CD4-positive, alpha-beta T cell (primary cell): ENCODE measurements at regions not wholly inside any gene's neighbourhood (a gene's known extent, or its start where the extent isn't known, plus 50 kb on each side); places are given as distances from the start of the nearest gene placed in this dataset.

ENCODE experiments used
- ATAC-seq: fragments of 200-7000 bp; cut with Tn5 transposase; one replicate; pipeline ENCODE4 v1.10.0; 2022; ENCODE audit warnings: mild to moderate bottlenecking; ENCODE audit not compliant: poor library complexity
- CTCF ChIA-PET: fragments of 350-600 bp; sonication (Branson Sonifier 250); formaldehyde crosslinking; loops from one replicate; lab custom pipeline; 2021; ENCODE audit warnings: antibody characterized with exemption, inconsistent platforms; lab: Charles Lee
- POLR2A ChIA-PET: fragments of 350-600 bp; sonication (Branson Sonifier 250); formaldehyde crosslinking; loops from one replicate; lab custom pipeline; 2021; ENCODE audit warnings: antibody characterized with exemption, inconsistent platforms; lab: Charles Lee
- DNase-seq, 14 experiments: peaks; one replicate each; pipeline ENCODE4 v3.0.0-alpha.2; 2013 to 2020; ENCODE audit warnings: mixed read lengths in 2 of 14
- H3K27ac ChIP-seq, 2 donors: one replicate each; pipeline versions ENCODE4 v1.5.1 to v1.7.0; 2013; ENCODE audit warnings: low read length in 2 of 2, low read depth in 1 of 2, mild to moderate bottlenecking in 1 of 2
- H3K27me3 ChIP-seq, 2 experiments: 1 replicate in 1 of 2; 2 replicates in 1 of 2; pipeline versions ENCODE4 v1.6.1 to v1.7.0; 2013; ENCODE audit warnings: low read length in 2 of 2, control low read depth in 1 of 2, mild to moderate bottlenecking in 1 of 2, moderate library complexity in 1 of 2; ENCODE audit not compliant: insufficient read depth in 2 of 2, control insufficient read depth in 1 of 2
- H3K36me3 ChIP-seq: one replicate; pipeline ENCODE4 v1.6.1; 2013; ENCODE audit warnings: low read length, control low read depth; ENCODE audit not compliant: insufficient read depth
- H3K4me1 ChIP-seq: one replicate; pipeline ENCODE4 v1.6.1; 2013; ENCODE audit warnings: low read length, control low read depth; ENCODE audit not compliant: insufficient read depth
- H3K4me3 ChIP-seq: one replicate; pipeline ENCODE4 v1.5.1; 2013; ENCODE audit warnings: mild to moderate bottlenecking, low read length, moderate library complexity
- H3K9me3 ChIP-seq, 2 experiments: 1 replicate in 1 of 2; 2 replicates in 1 of 2; pipeline versions ENCODE4 v1.6.1 to v1.7.0; 2013; ENCODE audit warnings: low read length in 2 of 2, mild to moderate bottlenecking in 2 of 2, control low read depth in 1 of 2, moderate library complexity in 1 of 2; ENCODE audit not compliant: control insufficient read depth in 1 of 2, insufficient read depth in 1 of 2
- H3K27ac Mint-ChIP-seq: one replicate; pipeline ENCODE4 v1.8.0; 2020; ENCODE audit warnings: mixed read lengths
- H3K27me3 Mint-ChIP-seq: one replicate; pipeline ENCODE4 v1.8.0; 2021; ENCODE audit warnings: mixed read lengths
- H3K36me3 Mint-ChIP-seq: one replicate; pipeline ENCODE4 v1.8.0; 2021; ENCODE audit warnings: low read depth, mixed read lengths
- H3K4me1 Mint-ChIP-seq: one replicate; pipeline ENCODE4 v1.8.0; 2021; ENCODE audit warnings: low read depth, mixed read lengths
- H3K4me3 Mint-ChIP-seq: one replicate; pipeline ENCODE4 v1.8.0; 2020; ENCODE audit warnings: mild to moderate bottlenecking, mixed read lengths
- H3K9me3 Mint-ChIP-seq: one replicate; pipeline ENCODE4 v1.8.0; 2020; ENCODE audit warnings: mixed read lengths
- intact Hi-C, 2 experiments: fragments of 100-400 bp; cut with DNase I in 1 of 2; cut with micrococcal nuclease in 1 of 2; formaldehyde crosslinking; loops; one replicate each; pipeline versions ENCODE4 v1.15.1 to v1.9.0; 2023 to 2025; cut with DNase I, micrococcal nuclease
- TF ChIP-seq, protein P1 (sequence below): fragments of 200-600 bp; IDR thresholded peaks from one replicate; pipeline ENCODE4 v1.8.0; 2022; ENCODE audit warnings: antibody characterized with exemption, mild to moderate bottlenecking

DNA sequence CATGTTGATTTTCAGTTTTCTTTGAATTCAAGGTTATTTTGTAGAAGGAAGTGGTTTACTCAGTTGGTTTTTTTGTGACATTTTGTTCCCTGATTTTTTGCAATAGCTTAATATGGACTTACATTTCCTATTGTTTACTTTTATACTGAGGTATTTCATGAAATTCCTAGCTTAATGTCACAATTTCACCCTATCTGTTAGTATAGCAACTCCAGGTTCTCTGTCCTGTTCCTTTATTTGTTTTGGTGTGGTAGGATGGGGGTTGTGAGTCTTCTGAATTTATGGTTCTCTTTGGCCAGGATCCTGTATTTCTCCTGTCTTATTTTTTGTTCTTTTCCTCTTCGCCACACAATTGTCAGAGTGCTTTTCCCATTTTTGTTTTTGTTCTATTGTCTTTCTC lies 523.4 kb upstream of the ARRDC3 start:
- DNase-seq = no peak
- TF ChIP-seq, protein P1, sequence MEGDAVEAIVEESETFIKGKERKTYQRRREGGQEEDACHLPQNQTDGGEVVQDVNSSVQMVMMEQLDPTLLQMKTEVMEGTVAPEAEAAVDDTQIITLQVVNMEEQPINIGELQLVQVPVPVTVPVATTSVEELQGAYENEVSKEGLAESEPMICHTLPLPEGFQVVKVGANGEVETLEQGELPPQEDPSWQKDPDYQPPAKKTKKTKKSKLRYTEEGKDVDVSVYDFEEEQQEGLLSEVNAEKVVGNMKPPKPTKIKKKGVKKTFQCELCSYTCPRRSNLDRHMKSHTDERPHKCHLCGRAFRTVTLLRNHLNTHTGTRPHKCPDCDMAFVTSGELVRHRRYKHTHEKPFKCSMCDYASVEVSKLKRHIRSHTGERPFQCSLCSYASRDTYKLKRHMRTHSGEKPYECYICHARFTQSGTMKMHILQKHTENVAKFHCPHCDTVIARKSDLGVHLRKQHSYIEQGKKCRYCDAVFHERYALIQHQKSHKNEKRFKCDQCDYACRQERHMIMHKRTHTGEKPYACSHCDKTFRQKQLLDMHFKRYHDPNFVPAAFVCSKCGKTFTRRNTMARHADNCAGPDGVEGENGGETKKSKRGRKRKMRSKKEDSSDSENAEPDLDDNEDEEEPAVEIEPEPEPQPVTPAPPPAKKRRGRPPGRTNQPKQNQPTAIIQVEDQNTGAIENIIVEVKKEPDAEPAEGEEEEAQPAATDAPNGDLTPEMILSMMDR = no peak
- H3K36me3 Mint-ChIP-seq = no peaks in the 10 kb centered on the region
- no peaks in the 10 kb centered on the region for H3K4me1 ChIP-seq
- no peak for ATAC-seq
- intact Hi-C loops = no loop called here
- no peak overlapping the region for H3K27ac ChIP-seq
- no peak overlapping the region for H3K27ac Mint-ChIP-seq
- H3K4me3 ChIP-seq = no peak overlapping the region
- no peaks in the 10 kb centered on the region for H3K27me3 Mint-ChIP-seq
- H3K4me1 Mint-ChIP-seq = no peaks in the 10 kb centered on the region
- H3K9me3 ChIP-seq = no peaks in the 10 kb centered on the region
- H3K4me3 Mint-ChIP-seq = no peak overlapping the region
- H3K27me3 ChIP-seq = no peaks in the 10 kb centered on the region
- CTCF ChIA-PET = no interaction called here
- no peaks in the 10 kb centered on the region for H3K36me3 ChIP-seq
- H3K9me3 Mint-ChIP-seq = no peaks in the 10 kb centered on the region
- POLR2A ChIA-PET = no interaction called here

DNA sequence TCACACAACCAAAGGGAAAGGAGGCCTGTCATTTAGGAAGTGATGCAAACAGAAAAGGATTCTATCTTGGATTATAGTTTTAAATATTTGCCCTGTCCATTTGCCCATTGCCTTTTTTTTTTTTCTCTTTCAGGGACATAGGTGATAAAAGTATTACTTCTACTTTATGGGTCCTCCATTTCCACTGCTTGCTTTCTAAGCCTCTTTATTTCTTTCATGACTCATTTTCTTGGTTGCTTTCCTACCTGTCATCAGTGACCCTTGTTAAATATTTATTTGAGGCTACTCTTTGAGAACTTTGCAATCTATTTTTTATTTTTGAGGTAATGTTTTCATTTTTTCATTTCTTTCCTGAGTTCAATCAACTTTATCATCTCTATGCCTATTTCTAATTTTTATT lies 522.9 kb upstream of the ARRDC3 start:
- Histone ChIP-seq H3K36me3 (no peaks in the 10 kb centered on the region), H3K4me1 (no peaks in the 10 kb centered on the region), H3K9me3 (no peaks in the 10 kb centered on the region), H3K4me3 (no peak overlapping the region), H3K27ac (no peak overlapping the region), H3K27me3 (no peaks in the 10 kb centered on the region)
- ATAC-seq (no peak), DNase-seq (no peak)
- Mint-ChIP-seq H3K9me3 (no peaks in the 10 kb centered on the region), H3K4me3 (no peak overlapping the region), H3K4me1 (no peaks in the 10 kb centered on the region), H3K36me3 (no peaks in the 10 kb centered on the region), H3K27ac (no peak overlapping the region), H3K27me3 (no peaks in the 10 kb centered on the region)
- ChIA-PET POLR2A (no interaction called here), CTCF (no interaction called here)
- TF ChIP-seq, protein P1 = no peak
- intact Hi-C loops = no loop called here

DNA sequence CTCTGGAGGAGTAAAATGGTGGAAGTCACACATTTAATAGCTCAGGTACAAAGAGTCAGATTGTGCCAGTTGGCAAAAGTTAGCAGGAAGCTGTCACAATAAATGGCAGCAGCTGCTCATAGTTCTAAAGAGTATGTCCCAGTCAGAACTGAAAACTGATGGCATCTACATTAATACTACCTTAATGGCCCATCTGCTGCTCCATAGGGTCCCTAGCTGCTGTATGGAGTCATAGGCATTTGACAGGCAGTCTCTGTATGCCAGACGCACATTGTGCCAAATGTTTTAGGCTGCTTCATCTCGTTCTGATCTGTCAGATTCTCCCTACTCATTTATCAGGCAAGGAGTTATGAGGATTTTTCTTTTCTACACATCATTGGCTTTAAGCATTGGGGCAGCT lies 515.8 kb upstream of the ARRDC3 start:
- H3K9me3 Mint-ChIP-seq = no peaks in the 10 kb centered on the region
- intact Hi-C loops = no loop called here
- Histone ChIP-seq H3K36me3 (no peaks in the 10 kb centered on the region), H3K4me3 (no peak overlapping the region), H3K9me3 (no peaks in the 10 kb centered on the region), H3K4me1 (no peaks in the 10 kb centered on the region), H3K27me3 (no peaks in the 10 kb centered on the region), H3K27ac (no peak overlapping the region)
- POLR2A ChIA-PET = no interaction called here
- ATAC-seq (no peak), DNase-seq (no peak)
- TF ChIP-seq, protein P1 = no peak
- H3K36me3 Mint-ChIP-seq = no peaks in the 10 kb centered on the region
- CTCF ChIA-PET = no interaction called here
- no peaks in the 10 kb centered on the region for H3K27me3 Mint-ChIP-seq
- no peak overlapping the region for H3K4me3 Mint-ChIP-seq
- no peaks in the 10 kb centered on the region for H3K4me1 Mint-ChIP-seq
- H3K27ac Mint-ChIP-seq = no peak overlapping the region
